ENCODE measurements at regions not wholly inside any gene's neighbourhood (a gene's known extent, or its start where the extent isn't known, plus 50 kb on each side); places are given as distances from the start of the nearest gene placed in this dataset.

DNA sequence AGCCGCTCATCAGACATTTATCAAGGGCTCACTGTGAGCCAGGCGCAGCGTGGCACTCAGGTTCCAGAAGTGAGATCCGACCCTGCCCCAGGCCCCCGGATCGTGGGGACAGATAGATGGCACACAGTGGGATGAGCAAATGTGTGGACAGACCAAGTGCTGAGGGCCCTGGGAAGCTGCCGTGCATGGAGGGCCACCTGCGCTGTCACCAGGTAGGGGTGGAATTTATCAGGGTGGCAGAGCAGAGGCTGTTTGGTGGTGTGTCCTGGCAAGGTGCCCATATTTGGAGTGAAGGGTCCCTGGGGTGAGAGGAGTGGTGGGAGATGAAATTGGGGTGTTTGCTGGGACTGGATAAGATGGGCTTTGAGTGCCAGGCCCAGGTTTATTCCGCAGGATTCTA is 92.8 kb upstream of the HS6ST1 start:
- TF ChIP-seq EP300 (IDR thresholded peaks at IDR 0.05) (no peak), POLR2A (IDR thresholded peaks at IDR 0.05) (no peak)

All from ovary (tissue), 1 donor.